Muscle layer of colon (tissue), 2 donors: ENCODE measurements at regions not wholly inside any gene's neighbourhood (a gene's known extent, or its start where the extent isn't known, plus 50 kb on each side); places are given as distances from the start of the nearest gene placed in this dataset.
"Not testable (repeated sequence)": the region's sequence is repeated elsewhere in the genome, so short reads cannot be mapped to it uniquely, and the experiment has no call there.

Experiments
- H3K27ac ChIP-seq: one replicate; pipeline ENCODE4 v1.7.0; 2013; ENCODE audit warnings: low read depth, mild to moderate bottlenecking, low read length, moderate library complexity
- H3K27me3 ChIP-seq, 2 donors: one replicate each; pipeline ENCODE4 v1.7.0; 2013; ENCODE audit warnings: low read length in 2 of 2, mild to moderate bottlenecking in 2 of 2; ENCODE audit not compliant: insufficient read depth in 2 of 2, control insufficient read depth in 1 of 2
- H3K36me3 ChIP-seq: one replicate; pipeline ENCODE4 v1.7.0; 2013; ENCODE audit warnings: mild to moderate bottlenecking, low read length; ENCODE audit not compliant: insufficient read depth
- H3K4me1 ChIP-seq: one replicate; pipeline ENCODE4 v1.7.0; 2013; ENCODE audit warnings: mild to moderate bottlenecking, low read length; ENCODE audit not compliant: insufficient read depth
- H3K4me3 ChIP-seq, 2 donors: one replicate each; pipeline ENCODE4 v1.7.0; 2013; ENCODE audit warnings: low read length in 2 of 2, low read depth in 1 of 2, mild to moderate bottlenecking in 1 of 2, moderate library complexity in 1 of 2
- H3K9ac ChIP-seq: one replicate; pipeline ENCODE4 v1.7.0; 2013; ENCODE audit warnings: low read length
- H3K9me3 ChIP-seq: one replicate; pipeline ENCODE4 v1.7.0; 2013; ENCODE audit warnings: mild to moderate bottlenecking, low read length
- donor health status: abdominal sarcoma.
- donor health status: Adenocarcinoma of cecum.

DNA sequence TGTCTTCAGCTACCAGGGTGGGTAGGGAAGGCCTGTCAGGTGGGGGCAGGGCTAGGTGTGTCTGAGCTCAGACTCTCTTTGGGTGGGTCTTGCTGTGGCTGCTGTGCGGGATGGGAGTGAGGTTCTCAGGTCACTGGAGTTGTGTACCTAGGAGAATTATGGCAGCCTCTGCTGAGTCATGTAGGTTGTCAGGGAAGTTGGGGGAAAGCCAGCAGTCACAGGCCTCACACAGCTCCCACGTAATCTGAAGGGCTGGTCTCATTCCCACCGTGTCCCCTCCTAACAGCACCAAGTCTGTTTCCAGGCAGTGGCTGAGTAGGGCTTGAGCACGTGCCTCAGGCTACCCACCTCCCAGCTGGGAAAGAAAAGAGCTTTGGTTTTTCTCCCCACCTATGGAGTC is 67.0 kb downstream of the CHCHD4 start:
- H3K4me1 ChIP-seq = no peaks in the 10 kb centered on the region
- H3K9me3 ChIP-seq = no peaks in the 10 kb centered on the region
- no peak overlapping the region for H3K4me3 ChIP-seq
- no peak overlapping the region for H3K27ac ChIP-seq
- no peaks in the 10 kb centered on the region for H3K36me3 ChIP-seq
- no peak overlapping the region for H3K9ac ChIP-seq
- no peaks in the 10 kb centered on the region for H3K27me3 ChIP-seq

DNA sequence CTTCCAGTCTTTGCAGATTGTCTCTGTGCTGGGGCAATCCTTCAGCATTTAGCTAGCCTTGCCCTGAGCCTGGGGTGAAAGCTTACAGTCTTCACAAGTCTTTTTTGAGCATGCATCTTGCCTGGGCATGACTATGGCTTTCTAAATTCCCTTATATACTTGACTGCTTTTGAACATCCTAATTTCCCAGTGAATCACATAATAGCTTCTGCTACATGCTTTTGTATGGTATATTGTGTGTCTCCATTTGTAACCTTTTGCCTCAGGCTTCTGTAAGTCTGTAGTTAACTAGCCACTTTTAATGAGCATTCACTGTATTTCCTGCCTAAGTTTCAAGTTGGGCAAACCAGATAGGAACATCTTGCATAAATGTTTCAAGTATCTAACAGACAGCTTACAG is 76.8 kb downstream of the CHCHD4 start:
- Histone ChIP-seq H3K27me3 (no peaks in the 10 kb centered on the region), H3K36me3 (no peaks in the 10 kb centered on the region), H3K4me1 (no peaks in the 10 kb centered on the region), H3K9me3 (no peaks in the 10 kb centered on the region), H3K4me3 (no peak overlapping the region), H3K27ac (no peak overlapping the region), H3K9ac (no peak overlapping the region)

DNA sequence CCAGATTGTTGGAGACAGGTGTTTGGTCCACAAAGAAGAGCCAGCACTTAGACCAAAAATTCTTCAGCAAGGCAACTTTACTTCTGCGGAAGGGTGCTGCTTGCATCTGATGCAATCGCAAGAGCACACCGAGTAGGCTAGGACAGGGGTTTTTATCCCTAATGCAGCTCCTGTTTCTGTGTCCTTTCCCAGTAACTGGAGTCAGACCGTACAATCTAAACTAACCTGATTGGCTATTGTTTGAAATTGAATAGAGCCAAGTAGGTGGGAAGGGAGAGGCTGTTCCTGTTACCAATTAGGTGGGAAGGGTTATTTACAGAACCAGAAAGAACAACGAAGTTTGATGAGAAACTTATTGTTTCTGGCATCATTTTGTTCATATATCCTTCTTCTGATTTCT is 77.6 kb downstream of the CHCHD4 start:
- Histone ChIP-seq H3K4me1 (no peaks in the 10 kb centered on the region), H3K27me3 (no peaks in the 10 kb centered on the region), H3K9me3 (no peaks in the 10 kb centered on the region), H3K36me3 (no peaks in the 10 kb centered on the region), H3K27ac (no peak overlapping the region), H3K9ac (no peak overlapping the region), H3K4me3 (no peak overlapping the region)

DNA sequence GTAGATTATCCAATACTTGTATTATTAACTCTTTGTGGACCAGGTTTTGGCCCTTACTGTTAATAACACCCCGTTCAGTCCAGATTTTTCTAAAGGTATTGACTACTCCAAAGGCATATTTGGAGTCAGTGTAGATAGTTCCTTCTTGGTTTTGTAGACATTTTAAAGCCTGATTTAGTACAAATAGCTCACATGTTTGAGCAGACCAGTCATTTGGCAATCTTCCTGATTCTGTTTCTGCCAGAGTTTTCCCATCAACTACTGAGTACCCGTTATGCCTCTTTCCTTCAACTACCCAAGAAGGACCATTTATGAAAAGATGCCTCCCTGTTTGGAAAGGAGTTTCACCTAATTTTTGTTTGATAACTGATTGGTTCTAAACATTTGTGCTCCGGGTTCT is 82.0 kb downstream of the CHCHD4 start:
- no peak overlapping the region for H3K27ac ChIP-seq

DNA sequence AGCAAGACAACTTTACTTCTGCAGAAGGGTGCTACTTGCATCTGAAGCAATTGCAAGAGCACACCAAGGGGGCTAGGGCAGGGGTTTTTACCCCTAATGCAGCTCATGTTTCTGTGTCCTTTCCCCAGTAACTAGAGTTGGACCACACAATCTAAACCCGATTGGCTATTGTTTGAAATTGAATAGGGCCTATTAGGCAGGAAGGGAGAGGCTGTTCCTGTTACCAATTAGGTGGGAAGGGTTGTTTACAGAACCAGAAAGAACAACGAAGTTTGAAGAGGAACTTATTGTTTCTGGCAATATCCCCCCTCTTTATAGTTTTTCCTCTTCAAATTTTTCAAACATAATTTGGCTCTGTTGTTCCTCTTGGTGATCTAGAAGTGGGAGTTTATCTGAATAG is 85.5 kb downstream of the CHCHD4 start:
- Histone ChIP-seq H3K27me3 (no peaks in the 10 kb centered on the region), H3K36me3 (no peaks in the 10 kb centered on the region), H3K9ac (no peak overlapping the region), H3K9me3 (no peaks in the 10 kb centered on the region), H3K27ac (no peak overlapping the region), H3K4me3 (no peak overlapping the region), H3K4me1 (no peaks in the 10 kb centered on the region)

More for the DNA sequence above, 82.0 kb downstream of the CHCHD4 start:
- Histone ChIP-seq H3K4me3 (no peak overlapping the region), H3K27me3 (no peaks in the 10 kb centered on the region), H3K9ac (no peak overlapping the region), H3K4me1 (no peaks in the 10 kb centered on the region), H3K36me3 (no peaks in the 10 kb centered on the region), H3K9me3 (no peaks in the 10 kb centered on the region)

DNA sequence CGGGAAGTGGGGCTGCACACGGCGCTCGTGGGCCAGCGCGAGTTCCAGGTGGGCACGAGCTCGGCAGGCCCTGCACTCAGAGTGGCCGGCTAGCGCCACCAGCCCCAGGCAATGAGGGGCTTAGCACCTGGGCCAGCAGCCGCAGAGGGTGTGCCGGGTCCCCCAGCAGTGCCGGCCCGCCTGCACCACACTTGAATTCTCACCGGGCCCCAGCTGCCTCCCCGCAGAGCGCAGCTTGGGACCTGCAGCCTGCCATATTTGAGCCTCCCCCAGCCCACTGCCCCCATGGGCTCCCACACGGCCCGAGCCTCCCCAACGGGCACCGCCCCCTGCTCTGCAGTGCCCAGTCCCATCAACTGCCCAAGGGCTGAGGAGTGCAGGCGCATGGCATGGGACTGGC is 87.5 kb downstream of the CHCHD4 start:
- H3K9me3 ChIP-seq = no peaks in the 10 kb centered on the region

DNA sequence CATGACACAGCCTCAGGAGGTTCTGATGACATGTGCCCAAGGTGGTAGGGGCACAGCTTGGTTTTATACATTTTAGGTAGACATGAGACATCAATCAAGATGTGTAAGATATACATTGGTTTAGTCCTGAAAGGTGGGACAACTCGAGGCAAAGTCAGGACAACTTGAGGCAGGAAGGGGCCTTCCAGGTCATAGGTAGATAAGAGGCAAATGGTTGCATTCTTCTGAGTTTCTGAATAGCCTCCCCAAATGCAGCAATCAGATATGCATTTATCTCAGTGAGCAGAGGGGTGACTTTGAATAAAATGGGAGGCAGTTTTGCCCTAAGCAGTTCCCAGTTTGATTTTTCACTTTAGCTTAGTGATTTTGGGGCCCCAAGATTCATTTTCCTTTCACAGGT is 91.6 kb downstream of the CHCHD4 start:
- Histone ChIP-seq H3K27me3 (no peaks in the 10 kb centered on the region), H3K36me3 (no peaks in the 10 kb centered on the region), H3K4me3 (no peak overlapping the region), H3K9me3 (no peaks in the 10 kb centered on the region), H3K27ac (no peak overlapping the region), H3K4me1 (no peaks in the 10 kb centered on the region), H3K9ac (no peak overlapping the region)

More for the DNA sequence above, 87.5 kb downstream of the CHCHD4 start:
- H3K27ac ChIP-seq = no peak overlapping the region
- H3K27me3 ChIP-seq = no peaks in the 10 kb centered on the region
- H3K36me3 ChIP-seq = no peaks in the 10 kb centered on the region
- H3K4me3 ChIP-seq = no peak overlapping the region
- no peak overlapping the region for H3K9ac ChIP-seq
- H3K4me1 ChIP-seq = no peaks in the 10 kb centered on the region

DNA sequence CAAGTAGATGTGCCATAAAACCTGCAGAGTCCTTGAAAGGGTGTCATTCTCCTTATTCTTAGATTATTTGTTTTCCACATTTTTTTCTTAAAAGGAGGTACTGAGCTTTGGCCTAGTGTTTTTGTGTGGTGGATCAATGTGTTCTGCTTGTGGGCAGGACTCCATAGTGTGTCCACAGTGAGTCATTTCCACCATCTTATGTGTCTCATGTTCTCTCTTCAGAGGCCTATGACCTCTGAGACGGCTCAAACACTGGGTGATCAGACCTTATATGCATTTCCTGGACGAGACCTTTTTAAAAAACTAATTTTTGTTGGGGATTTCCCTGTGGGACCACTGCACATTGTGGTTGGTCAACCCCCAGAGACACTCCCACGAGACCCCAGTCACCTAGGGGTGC is 93.4 kb downstream of the CHCHD4 start:
- Histone ChIP-seq H3K9me3 (no peaks in the 10 kb centered on the region), H3K27me3 (no peaks in the 10 kb centered on the region), H3K9ac (no peak overlapping the region), H3K27ac (no peak overlapping the region), H3K4me1 (no peaks in the 10 kb centered on the region), H3K36me3 (no peaks in the 10 kb centered on the region), H3K4me3 (no peak overlapping the region)

DNA sequence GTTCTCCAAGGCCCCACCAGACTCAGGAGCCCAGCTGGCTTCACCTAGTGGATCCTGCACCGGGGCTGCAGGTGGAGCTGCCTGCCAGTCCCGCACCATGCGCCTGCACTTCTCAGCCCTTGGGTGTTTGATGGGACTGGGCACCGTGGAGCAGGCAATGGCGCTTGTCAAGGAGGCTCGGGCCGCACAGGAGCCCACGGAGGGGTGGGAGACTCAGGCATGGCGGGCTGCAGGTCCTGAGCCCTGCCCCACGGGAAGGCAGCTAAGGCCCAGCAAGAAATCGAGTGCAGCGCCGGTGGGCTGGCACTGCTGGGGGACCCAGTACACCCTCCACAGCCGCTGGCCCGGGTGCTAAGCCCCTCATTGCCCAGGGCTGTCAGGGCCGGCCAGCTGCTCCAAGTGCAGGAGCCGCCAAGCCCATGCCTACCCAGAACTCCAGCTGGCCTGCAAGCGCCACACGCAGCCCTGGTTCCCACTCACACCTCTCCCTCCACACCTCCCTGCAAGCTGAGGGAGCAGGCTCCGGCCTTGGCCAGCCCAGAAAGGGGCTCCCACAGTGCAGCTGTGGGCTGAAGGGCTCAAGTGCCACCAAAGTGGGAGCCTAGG is 95.2 kb downstream of the CHCHD4 start:
- not testable (repeated sequence) for H3K27ac ChIP-seq, H3K4me1 ChIP-seq, H3K36me3 ChIP-seq, H3K27me3 ChIP-seq, H3K4me3 ChIP-seq, H3K9me3 ChIP-seq, H3K9ac ChIP-seq

DNA sequence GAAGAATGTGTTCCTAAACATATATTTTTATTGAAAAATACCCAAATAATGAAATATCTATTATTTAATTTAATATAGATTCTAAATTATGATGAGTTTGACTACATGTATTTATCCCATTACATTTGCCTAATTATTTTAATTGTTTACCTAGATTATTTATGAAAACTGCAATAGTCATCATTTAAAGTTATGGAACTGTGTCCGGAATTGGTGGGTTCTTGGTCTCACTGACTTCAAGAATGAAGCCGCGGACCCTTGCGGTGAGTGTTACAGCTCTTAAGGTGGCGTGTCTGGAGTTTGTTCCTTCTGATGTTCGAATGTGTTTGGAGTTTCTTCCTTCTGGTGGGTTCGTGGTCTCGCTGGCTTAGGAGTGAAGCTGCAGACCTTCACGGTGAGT is 96.5 kb downstream of the CHCHD4 start:
- not testable (repeated sequence) for H3K4me3 ChIP-seq, H3K27me3 ChIP-seq

DNA sequence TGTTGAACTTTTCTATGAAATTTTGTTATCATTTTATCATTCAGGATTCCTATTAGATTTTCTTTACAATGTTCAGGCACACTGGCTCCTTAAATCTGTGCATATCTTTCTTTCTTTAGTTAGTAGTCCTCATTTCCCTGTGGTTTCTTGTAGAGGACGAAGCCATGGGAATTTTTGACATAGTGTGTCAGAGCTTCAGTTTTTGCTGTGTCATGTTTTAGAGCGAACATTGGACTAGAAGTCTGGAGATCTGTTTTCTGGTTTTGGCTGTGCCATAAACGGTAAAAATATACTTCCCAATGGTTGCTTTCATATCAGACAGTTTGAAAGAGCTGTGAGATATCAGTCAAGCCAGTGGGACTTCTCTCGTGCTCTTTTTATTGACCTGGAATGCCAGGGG is 105.2 kb downstream of the CHCHD4 start:
- Histone ChIP-seq H3K9me3 (no peaks in the 10 kb centered on the region), H3K36me3 (no peaks in the 10 kb centered on the region), H3K4me3 (no peak overlapping the region), H3K9ac (no peak overlapping the region), H3K27me3 (no peaks in the 10 kb centered on the region), H3K4me1 (no peaks in the 10 kb centered on the region), H3K27ac (no peak overlapping the region)

More for the DNA sequence above, 96.5 kb downstream of the CHCHD4 start:
- not testable (repeated sequence) for H3K36me3 ChIP-seq, H3K9me3 ChIP-seq, H3K27ac ChIP-seq, H3K9ac ChIP-seq, H3K4me1 ChIP-seq

DNA sequence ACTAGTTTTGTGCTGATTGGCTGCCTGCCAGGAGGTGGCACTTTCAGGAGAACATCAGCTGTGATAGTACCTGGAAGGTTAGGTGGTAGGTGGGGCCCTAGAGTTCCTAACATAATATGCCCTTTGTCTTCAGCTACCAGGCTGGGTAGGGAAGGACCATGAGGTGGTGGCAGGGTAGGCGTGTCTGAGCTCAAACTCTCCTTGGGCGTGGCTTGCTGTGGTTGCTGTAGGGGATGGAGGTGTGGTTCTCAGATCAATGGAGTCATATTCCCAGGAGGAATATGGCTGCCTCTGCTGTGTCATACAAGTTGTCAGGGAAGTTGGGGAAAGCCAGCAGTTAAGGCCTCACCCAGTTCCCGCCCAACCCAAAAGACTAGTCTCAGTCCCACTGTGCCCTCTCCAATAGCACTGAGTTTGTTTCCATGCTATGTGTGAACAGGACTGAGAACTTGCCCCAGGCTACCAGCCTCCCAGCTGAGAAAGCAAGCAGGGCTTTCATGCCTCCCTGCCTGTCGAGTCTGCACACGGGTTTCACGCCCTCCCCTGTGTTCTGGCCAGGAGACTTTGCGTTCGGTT is 107.7 kb downstream of the CHCHD4 start:
- no peak overlapping the region for H3K4me3 ChIP-seq
- H3K36me3 ChIP-seq = no peaks in the 10 kb centered on the region
- H3K9me3 ChIP-seq = peaks cover 3% of the 10 kb centered on the region
- H3K4me1 ChIP-seq = no peaks in the 10 kb centered on the region
- no peaks in the 10 kb centered on the region for H3K27me3 ChIP-seq
- H3K27ac ChIP-seq = no peak overlapping the region
- no peak overlapping the region for H3K9ac ChIP-seq
